Left ventricle myocardium superior (tissue), 1 donor: ENCODE measurements at regions not wholly inside any gene's neighbourhood (a gene's known extent, or its start where the extent isn't known, plus 50 kb on each side); places are given as distances from the start of the nearest gene placed in this dataset.

Experiments used
- ATAC-seq: fragments of 200-7000 bp; cut with Tn5 transposase; one replicate; pipeline ENCODE4 v1.9.1; 2020; ENCODE audit warnings: mild to moderate bottlenecking, moderate library complexity
- DNase-seq: peaks from one replicate; pipeline ENCODE4 v3.0.0-alpha.2; 2020
- intact Hi-C: fragments of 100-400 bp; cut with micrococcal nuclease; formaldehyde crosslinking; loops from one replicate; pipeline ENCODE4 v1.11.0; 2022
- donor health status: DM: no; HTN: yes; CAD: no; lungs with severe emphysema.

DNA sequence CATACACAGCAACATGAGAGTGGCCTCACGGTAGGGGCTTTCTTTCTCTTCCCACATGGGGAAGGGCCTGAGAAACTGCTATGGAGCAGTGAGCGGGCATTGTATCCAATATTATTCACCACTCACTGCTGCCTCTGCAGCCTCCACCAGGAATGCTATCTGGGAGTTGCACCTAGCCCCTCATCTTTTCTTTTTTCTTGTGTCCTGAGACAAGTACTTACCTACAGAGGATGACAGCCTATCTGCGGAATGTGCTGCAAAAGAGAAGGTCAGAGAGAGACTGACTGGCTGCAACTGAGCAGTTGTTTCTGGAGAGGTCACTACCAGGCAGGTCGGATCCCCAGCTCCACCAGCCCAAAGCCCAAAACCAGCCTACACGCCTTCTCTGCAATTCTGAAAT lies 52.1 kb upstream of the HTATIP2 start:
- ATAC-seq (no peak), DNase-seq (no peak)
- intact Hi-C loops: no loop called here

DNA sequence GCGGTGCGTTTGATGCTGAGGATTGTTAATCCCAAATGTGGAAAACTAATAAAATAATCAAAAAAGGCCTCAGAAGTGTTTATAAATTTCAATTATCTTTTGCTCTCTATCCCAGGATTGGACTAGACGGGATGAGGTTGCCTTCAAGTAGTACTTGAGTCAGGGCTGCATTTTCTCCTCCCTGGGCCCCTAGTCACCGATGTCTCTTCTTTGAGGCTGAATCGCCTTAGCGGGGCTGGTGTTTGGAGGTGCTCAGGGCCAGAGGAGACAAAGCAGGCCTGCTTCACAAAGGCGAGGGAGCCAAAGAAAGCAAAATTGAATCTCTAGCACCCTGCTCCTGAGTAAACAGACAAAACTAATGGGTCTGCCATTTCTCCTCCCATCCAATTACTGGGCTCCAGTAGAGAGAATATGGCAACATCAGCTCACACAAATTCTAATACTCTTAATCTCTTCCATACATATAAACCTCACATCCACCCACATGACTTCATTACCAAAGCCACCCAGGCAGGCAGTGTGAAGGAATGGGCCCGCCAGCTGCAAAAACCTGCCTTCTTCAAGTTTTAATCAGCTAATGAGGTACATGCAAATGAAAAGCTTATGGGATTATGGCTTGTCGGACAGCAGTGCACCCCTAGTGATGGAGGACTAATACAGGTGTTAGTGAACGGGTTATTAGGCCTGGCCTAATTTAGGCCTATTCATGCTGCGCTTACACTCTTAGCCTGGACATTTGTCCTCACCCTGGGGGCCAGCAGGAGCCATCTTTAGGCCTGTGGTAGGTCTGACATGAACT lies 52.7 kb upstream of the HTATIP2 start:
- intact Hi-C loops: no loop called here
- no peak for DNase-seq

DNA sequence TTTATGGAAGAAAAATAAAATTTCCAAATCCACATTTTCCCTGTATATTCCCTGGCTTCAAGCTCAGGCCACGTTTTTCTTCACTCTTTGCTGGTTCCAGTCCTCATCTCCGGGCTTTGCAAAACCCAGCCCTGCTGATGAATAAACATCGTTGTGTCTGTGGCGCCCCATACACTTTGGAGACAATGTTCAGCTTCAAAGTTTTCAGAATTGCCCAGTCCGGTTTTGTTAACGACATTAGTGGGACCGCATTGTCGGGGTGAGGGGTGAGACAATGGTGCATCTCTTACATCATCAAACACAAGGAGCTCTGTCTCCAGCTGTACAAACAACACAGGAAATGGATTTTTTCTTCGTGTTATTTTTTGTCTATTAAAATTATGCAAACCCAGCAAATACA lies 53.4 kb upstream of the HTATIP2 start:
- intact Hi-C loops: no loop called here
- ATAC-seq (no peak), DNase-seq (no peak)

More for the DNA sequence above, 52.7 kb upstream of the HTATIP2 start:
- no peak for ATAC-seq

DNA sequence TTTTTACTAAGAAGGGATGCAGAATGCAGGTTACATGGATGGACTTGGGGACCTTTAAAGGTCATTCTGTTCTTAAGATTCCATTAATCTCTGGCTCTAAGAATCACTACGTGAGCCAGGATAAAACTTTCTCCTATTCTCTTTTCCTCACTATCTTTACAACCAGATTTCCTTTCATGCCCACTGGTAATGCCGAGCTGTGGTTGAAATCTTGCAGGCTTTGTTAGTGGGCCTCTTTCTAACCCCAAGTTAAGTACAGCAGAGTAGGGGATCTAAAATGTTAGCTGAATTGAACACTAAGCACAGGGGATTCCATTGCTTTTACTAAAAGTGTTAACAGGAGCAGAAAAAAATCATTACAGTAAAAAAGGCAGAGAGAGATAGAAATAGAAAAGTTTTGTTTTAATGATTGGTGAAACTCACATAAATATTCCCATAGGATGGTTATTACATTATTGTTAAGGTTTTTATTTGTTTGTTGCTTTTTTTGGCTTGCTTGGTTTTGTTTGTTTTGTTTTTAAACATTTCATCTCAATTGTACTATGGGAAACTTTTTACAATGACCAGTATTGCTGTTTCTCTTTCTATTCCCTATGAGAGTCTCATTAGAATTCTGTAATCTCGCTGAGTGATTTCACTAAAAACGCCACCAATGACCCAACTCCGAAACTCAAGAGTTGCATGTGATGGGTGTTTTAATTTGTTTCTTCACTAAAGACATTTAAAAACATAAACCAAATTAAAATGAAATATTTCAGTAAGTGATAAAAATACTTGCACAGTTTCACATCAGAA lies 54.1 kb upstream of the HTATIP2 start:
- no peak for DNase-seq
- intact Hi-C loops: no loop called here
- ATAC-seq: no peak

DNA sequence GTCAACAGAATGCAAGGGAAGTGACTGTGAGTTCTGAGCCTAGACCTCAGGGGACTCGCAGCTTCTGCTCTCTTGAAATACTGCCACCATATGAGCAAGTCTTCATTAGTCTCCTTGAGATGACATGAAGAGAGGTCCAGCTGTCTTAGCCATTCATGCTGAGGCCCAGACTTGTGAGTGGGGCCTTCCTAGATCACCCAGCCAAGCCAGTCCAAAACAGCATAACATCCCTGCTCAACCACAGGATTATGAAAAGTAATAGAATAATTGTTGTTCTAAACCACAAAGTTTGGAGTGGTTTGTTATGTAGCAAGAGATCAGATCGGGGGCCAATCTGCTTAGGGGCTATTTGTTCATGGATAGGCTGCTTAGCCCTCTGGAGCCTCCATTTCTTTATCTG lies 54.9 kb upstream of the HTATIP2 start:
- DNase-seq (no peak), ATAC-seq (no peak)
- intact Hi-C loops: no loop called here

DNA sequence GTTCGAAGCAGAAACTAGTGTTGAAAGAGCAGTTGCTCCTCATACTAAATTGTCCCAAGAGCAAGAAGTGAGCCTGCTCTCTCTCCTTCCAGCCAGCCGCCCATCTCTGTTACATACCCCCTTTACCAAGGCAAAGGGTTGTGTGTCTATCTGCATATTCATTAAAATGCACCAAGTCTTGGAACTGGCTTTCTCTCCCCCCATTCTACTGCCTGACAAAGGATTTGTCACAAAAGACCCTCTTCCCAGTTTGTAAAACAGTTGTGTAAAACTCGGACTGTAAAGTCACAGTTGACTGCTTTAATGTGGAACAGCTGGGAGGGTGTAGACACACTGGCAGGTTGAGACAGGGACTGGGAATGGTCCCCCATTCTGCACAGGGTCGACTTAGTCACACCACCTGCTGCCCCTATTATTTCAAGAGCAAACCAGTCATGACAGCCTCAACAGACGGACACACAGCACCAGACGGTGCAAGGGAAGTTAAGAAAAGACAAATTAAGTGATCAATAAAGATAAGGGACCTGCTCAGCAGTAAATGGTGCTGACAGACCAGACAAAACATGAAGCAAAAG lies 60.0 kb upstream of the HTATIP2 start:
- ATAC-seq: no peak
- DNase-seq: no peak
- intact Hi-C loops: no loop called here

DNA sequence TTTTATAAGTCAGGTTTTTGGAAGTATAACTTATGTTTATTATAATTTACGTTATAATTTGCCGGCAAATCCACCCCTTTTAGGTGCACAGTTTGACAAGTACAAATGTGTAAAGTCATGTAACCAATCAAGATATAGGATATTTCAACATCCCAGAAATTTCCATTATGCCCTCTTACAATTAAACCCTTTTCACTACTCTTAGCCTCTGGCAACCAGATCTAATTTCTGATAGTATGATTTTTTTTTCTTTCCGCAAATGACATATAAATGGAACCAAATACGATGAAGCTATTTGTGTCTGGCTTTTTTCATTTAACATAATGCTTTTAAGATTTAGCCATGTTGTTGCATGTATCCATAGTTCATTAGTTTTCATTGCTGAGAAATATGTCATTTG lies 69.5 kb upstream of the HTATIP2 start:
- no peak for ATAC-seq
- intact Hi-C loops: no loop called here
- no peak for DNase-seq

DNA sequence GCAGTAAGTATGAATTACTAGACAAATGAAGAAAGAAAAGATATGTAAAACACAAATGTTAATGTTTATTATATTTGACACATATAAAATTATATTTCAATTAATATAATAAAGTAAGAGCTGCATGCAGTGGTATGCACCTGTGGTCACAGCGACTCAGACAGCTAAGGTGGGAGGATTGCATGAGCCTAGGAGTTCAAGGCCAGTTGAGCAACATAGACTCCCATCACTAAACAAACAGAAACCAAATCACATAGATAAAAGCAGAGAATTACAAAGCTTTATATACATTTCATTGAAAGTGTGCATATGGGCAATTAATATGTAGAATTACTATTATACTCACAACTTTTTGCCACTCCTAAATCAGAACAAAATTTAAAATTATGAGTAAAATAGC lies 70.0 kb upstream of the HTATIP2 start:
- DNase-seq (no peak), ATAC-seq (no peak)
- intact Hi-C loops: no loop called here

DNA sequence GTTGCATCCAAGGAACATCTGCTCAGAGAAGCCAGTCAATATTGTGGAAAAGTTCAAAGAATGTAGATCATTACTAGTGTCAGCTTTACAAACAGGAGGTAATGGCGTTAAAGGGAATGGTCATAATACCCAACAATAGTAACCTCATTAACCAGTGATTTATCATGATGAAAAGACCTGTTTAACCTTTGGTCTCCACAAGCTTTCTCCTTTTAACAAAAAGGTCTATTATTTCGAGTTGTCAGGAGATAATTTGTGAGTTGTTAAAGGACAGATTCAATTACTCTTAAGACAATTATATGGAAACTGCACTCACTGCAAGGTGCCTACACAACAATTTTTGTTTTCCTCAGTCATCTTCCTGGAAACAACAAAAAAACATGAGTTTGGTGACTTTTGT lies 73.8 kb upstream of the HTATIP2 start:
- ATAC-seq (no peak), DNase-seq (no peak)
- intact Hi-C loops: no loop called here

DNA sequence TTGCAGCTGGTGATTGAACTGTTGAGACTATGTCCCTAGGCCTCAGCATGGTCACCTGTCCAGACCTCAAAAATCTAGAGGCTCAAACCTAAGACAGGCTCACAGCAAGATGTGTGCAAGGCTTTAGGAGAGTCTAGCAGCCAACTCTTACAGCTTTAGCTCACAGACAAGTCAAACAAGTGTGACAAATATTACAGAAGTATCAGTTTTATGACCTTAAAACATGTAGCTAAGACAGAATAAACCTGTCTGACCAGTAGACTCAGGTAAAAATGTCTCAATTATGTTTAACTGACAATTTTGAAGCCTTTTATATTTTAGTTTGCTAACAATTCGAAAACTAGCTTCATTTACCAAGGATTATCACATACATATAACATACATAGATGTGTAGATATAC lies 80.0 kb upstream of the HTATIP2 start:
- no peak for DNase-seq
- ATAC-seq: no peak
- intact Hi-C loops: no loop called here

DNA sequence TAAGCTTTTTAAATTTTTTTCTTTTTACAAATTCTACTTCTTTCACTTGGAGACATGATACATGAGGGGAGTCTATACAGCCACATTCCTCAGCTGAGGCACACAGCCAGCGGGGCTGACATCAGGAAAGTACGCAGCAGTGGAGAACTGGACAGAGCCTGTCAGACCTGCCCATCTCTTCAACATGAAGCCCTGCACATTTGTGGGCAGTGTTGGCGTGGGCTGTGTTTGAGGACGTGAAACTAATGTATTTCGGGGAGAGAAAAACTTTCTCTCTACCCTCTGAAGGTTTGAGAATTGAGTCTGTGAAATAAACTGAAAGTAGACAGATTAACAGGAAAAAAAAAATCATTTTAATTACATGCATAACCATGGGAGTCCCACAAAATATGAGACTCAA lies 84.8 kb upstream of the HTATIP2 start:
- DNase-seq (no peak), ATAC-seq (no peak)
- intact Hi-C loops: no loop called here

DNA sequence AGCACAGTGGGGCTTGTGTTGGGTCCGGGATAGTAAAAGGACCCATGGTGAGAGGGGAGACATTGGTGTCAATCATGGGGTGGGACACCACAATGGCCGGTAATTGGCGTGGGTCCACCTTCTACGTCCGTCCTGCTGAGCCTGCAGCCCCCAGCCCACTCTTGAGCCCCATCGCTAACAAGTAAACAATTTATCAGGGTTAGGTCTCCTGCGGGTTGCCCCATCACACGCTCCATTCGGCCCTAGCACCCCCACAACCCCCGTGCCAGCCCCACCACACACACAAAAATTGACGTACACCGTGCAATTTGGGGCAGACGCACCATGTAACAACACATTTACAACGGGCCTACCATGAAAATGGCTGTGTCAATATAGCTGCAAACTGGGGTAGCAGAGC lies 86.5 kb upstream of the HTATIP2 start:
- DNase-seq: no peak
- no peak for ATAC-seq
- intact Hi-C loops: no loop called here

DNA sequence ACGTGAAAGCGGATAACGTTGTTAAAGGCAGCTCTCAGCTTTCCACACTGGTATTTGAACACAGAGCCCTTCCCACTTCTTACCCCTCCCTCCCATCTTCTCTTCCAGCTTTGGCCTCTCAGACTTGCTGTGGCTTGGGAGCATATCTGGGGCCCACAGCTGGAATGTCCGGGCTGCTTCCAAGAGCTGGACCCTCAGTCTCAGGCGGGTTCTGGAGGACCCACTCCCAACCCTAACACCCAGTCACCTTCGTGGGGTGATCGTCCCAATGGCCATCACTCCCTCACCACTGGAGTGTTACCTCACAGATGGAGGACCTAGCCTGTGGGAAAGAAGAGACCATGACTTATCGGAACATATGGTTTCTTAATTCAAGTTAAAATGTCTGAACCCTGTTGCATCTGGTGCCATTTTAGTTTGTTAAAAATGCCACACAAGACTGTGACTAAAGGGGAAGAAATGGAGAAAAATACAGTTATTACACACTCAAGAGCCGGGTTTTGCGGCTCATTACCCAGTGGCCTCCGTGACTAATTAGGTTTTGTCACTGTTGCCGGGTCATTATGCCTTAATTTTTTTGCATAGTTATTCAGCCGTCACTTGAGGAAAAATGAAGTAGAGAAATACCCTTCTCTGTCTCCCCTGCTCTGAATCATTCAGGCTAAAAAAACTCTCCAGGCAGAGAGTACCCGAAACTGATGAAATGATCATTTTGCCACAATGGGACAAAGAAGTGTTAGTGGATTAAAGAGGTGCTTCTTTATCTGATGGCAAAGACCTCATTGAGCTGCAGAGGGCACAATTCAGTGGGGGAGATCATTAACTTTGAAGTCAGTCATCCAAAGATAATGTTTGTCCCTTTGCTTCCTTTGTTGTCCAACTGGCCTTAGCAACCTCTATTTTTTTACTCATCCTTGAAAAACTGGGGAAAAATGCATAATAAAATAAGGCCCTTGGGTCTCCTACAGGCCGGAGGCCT lies 87.2 kb upstream of the HTATIP2 start:
- DNase-seq: no peak
- ATAC-seq: no peak
- intact Hi-C loops: no loop called here

DNA sequence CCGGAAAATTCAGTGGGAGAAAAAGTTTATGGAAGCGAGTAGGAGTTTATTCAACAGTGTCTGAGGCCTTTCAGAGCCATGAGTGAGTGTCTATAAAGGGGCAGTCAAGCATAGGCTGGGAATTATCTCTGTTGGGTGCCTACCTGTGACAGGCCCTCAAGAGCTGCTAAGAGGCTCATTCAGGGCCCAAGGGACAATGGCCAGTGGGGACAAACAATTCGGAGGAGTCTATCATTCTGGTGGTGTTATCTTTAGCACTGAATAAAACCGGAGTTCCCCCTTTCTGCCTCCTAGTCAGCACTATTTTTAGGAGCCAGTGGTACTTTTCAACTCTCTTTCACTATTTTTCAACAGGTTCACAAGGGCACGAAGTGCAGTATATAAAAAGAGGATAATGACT lies 89.5 kb upstream of the HTATIP2 start:
- no peak for ATAC-seq
- intact Hi-C loops: no loop called here
- DNase-seq: no peak

DNA sequence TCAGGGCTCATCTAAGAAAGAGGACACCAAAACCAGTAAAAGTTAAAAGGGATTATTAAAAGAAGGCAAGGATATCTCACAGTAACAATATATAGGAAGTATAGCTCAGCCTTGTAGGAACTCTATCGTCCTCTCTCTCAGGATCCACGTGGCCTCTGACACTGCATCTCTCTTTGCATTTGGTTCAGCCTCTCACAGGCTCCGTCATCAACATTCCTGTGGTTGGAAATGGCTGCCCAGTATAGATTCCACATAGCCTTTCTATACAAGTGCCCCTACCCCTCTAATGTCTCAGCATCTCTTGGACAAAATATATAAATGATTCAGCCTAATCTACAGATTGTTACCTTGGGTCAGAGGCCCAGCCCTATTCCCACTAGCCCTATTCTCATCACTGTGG lies 101.3 kb upstream of the DBX1 start:
- intact Hi-C loops: no loop called here
- no peak for DNase-seq
- no peak for ATAC-seq

DNA sequence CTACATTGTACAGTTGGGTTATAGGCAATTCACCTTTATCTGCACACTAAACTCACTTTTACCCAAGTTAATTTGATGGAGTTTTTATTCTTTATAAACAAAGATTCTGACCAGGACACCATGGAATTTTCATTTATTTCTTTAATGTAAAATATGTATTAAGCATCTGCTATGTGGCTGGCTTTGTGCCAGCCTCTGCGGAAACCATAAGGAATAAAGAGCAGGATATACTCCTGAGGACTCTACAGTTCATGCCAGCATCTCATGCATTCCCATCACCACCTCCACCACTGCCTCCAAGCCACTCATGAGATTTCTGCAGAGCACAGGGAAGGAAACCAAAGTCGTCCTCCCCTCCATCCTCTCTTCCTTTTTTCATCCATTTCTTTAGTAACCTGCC lies 100.0 kb upstream of the DBX1 start:
- no peak for ATAC-seq
- intact Hi-C loops: no loop called here
- DNase-seq: no peak

DNA sequence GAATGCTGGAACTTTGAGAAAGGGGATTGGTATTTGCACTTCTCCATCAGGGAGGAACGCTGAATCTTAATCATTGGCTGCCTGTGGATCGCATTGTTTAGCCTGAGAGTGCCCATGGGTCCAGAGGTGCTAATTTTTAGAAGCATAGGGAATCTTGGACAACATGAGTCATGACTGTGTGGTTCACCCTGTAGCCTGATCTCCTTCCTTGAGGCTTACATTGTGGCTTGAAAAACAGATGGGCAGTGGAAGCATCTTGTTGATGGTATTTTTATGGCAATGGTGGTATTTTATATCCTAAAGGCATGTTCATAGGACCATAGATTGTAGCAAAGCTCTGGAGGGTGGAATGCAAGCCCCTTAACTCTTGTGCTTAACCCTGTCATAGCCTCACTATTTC lies 99.2 kb upstream of the DBX1 start:
- DNase-seq (no peak), ATAC-seq (no peak)
- intact Hi-C loops: no loop called here

DNA sequence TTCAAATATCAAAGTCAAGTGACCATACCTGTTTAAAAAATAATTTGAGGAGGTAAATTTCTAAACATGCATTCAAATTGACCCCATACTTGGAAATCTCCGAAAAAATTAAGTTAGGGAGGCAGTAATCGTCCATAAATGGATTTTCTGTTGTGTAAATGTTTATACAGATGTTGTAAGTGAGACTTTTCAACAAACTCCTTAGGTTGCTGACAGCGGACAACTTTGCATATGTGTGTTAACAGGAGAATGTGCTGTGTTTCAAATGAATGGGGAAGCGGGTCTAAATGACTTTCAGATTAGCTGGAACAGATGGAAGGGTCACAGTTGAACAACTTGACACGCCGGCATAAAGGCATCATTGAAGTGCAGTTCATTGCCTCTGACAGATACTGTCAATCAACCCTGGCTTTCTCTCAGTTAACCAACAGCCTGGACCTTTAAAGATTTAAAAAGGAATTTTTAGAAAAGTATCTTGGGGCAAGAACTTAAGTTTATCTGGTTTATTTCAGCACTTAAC lies 98.2 kb upstream of the DBX1 start:
- no peak for ATAC-seq
- no peak for DNase-seq
- intact Hi-C loops: no loop called here

DNA sequence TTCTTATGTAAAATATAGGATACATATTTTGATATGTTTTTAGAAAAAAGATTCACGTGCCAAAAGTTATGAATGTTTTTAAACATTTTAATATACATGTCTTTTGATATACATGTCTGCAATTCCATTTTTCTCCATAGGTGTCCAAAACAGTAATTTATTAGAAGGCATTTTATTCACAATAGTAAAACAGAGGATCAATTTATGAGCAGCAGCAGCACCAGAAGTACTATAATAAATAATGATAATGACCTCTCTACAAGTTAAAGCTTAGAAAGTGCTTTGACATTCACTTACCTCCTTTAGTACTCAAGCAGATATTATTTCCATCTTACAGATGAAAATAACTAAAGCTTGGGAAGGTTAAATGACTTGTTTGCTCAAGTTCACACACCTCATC lies 96.7 kb upstream of the DBX1 start:
- intact Hi-C loops: no loop called here
- DNase-seq: no peak
- ATAC-seq: no peak
